GM18505 (cell line): ENCODE measurements at regions not wholly inside any gene's neighbourhood (a gene's known extent, or its start where the extent isn't known, plus 50 kb on each side); places are given as distances from the start of the nearest gene placed in this dataset.

ENCODE experiments used
- ATAC-seq: cut with Tn5 transposase; IDR thresholded peaks from one replicate; pipeline ENCODE4 v1.9.1; 2021; ENCODE audit not compliant: unreplicated experiment
- POLR2A ChIP-seq: IDR thresholded peaks from 4 replicates; pipeline ENCODE4 v1.6.1; 2011; ENCODE audit warnings: borderline replicate concordance; ENCODE audit not compliant: insufficient read depth, insufficient read length; ENCODE audit errors: extremely low read depth

- TF ChIP-seq POLR2A, result no peak
- ATAC-seq, result no peak
Measured at GRCh38 chr11:15780837-15781236, 575.5 kb downstream of the SOX6 start.

- no peak for ATAC-seq
- no peak for TF ChIP-seq POLR2A
Measured at GRCh38 chr11:15783619-15784018, 572.7 kb downstream of the SOX6 start.

- no peak for ATAC-seq
- no peak for TF ChIP-seq POLR2A
Measured at GRCh38 chr11:15793043-15793996, 563.0 kb downstream of the SOX6 start.

GRCh38 chr11:15794361-15795150 lies 561.8 kb downstream of the SOX6 start:
- no peak for ATAC-seq
- no peak for TF ChIP-seq POLR2A

- TF ChIP-seq POLR2A, result no peak
- no peak for ATAC-seq
Measured at GRCh38 chr11:15795378-15795777, 561.0 kb downstream of the SOX6 start.

- TF ChIP-seq POLR2A, result no peak
- no peak for ATAC-seq
Measured at GRCh38 chr11:15800111-15800800, 556.1 kb downstream of the SOX6 start.

- no peak for TF ChIP-seq POLR2A
- no peak for ATAC-seq
Measured at GRCh38 chr11:15801126-15801525, 555.2 kb downstream of the SOX6 start.

GRCh38 chr11:15801616-15802015 lies 554.7 kb downstream of the SOX6 start:
- no peak for TF ChIP-seq POLR2A
- no peak for ATAC-seq

GRCh38 chr11:15805726-15806125 lies 550.6 kb downstream of the SOX6 start:
- ATAC-seq, result no peak
- no peak for TF ChIP-seq POLR2A

GRCh38 chr11:15806217-15806616 lies 550.1 kb downstream of the SOX6 start:
- no peak for ATAC-seq
- TF ChIP-seq POLR2A, result no peak

- no peak for TF ChIP-seq POLR2A
- no peak for ATAC-seq
Measured at GRCh38 chr11:15807827-15808226, 548.5 kb downstream of the SOX6 start.

GRCh38 chr11:15810082-15810481 lies 546.3 kb downstream of the SOX6 start:
- no peak for TF ChIP-seq POLR2A

GRCh38 chr11:15810525-15810924 lies 545.8 kb downstream of the SOX6 start:
- TF ChIP-seq POLR2A, result no peak
- ATAC-seq, result no peak

More at GRCh38 chr11:15810082-15810481, 546.3 kb downstream of the SOX6 start:
- no peak for ATAC-seq

- no peak for TF ChIP-seq POLR2A
- ATAC-seq, result no peak
Measured at GRCh38 chr11:15815246-15816195, 540.8 kb downstream of the SOX6 start.
